Renal cortex interstitium (tissue), 11 donors: ENCODE measurements at regions not wholly inside any gene's neighbourhood (a gene's known extent, or its start where the extent isn't known, plus 50 kb on each side); places are given as distances from the start of the nearest gene placed in this dataset.

ENCODE experiments used
- DNase-seq, 11 donors: peaks; one replicate each; pipeline ENCODE4 v3.0.0-alpha.2; 2013; ENCODE audit warnings: low read depth in 9 of 11, low spot score in 4 of 11; ENCODE audit errors: extremely low read depth in 1 of 11

GRCh38 chr18:28793901-28794300 lies 617.0 kb upstream of the CDH2 start:
- no peak for DNase-seq

DNA sequence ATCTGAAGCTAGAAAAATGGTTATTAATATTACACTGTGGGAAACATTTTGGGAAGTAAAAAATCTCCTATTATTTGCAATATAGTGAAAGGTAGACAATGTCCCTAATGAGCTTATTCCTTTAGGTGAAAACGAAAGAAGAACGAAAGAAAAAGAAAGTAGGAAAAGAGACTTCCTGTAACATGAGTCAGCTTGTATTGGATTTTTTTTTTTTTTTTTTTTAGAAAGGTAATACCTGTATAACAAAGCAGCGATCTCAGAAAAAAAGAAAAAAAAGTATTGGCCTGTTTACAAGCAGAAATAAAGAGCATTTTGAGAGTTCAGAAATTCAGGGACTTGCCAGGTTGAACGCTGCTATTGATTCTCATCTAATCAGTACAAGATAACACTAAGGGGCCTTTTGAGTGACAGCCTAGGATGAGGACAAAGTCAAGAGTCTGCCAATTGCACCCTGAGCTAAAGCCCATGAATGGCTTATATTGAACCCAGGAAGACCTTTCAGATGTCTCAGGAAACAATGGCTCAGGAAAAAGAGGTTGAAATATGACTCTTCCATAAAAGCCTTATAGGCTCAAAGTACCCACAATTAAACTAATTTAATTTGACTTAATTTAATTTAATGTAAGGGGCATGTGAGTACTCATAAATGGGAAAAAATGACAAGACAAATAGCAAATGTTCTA lies 615.6 kb upstream of the CDH2 start:
- no peak for DNase-seq

DNA sequence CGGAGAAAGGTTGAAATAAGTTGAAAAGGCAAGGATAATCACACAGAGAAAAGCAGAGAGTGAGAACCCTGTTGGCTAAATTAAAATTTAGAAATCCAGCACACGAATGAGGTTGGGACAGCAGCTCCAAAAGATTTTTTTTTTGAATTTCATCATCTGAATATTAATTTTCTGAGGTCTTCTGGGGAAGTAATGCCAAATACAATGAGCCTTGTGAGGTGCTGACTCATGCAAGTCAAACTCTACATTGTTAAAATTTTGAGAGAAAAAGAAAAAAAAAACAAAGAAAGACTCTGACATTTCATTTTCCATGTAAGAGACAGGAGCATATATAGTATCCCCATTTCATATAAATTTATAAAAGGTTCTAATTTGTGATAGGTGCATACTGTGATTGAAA lies 614.2 kb upstream of the CDH2 start:
- no peak for DNase-seq

- DNase-seq, result no peak
Measured at GRCh38 chr18:28789502-28789901, 612.6 kb upstream of the CDH2 start.

GRCh38 chr18:28786926-28787325 lies 610.0 kb upstream of the CDH2 start:
- DNase-seq, result no peak

GRCh38 chr18:28781616-28782362 lies 604.9 kb upstream of the CDH2 start:
- no peak for DNase-seq

- no peak for DNase-seq
Measured at GRCh38 chr18:28778706-28779105, 601.8 kb upstream of the CDH2 start.

GRCh38 chr18:28777756-28778155 lies 600.8 kb upstream of the CDH2 start:
- DNase-seq, result no peak

DNA sequence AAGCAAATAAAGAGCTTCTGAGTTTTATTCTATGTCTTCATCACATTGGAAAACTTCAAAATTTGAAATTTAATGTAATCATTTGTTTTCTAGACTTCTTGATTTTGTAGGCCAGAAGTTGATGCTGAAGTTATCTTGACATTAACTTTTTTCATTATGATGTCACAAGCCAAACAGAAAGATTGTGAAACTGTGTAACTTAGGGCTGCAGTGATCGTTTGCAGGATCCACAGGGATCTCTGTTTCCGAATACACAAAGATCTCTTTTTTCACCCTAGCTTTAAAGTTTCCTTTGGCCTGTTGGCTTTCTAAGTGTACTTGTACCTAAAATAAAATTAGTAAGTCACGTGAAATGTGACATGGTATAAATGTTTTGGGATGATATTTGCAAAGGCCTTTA lies 594.9 kb upstream of the CDH2 start:
- DNase-seq, result no peak

- no peak for DNase-seq
Measured at GRCh38 chr18:28768791-28769768, 592.1 kb upstream of the CDH2 start.

- DNase-seq, result no peak
Measured at GRCh38 chr18:28767727-28768211, 590.8 kb upstream of the CDH2 start.

GRCh38 chr18:28767201-28767600 lies 590.3 kb upstream of the CDH2 start:
- no peak for DNase-seq

DNA sequence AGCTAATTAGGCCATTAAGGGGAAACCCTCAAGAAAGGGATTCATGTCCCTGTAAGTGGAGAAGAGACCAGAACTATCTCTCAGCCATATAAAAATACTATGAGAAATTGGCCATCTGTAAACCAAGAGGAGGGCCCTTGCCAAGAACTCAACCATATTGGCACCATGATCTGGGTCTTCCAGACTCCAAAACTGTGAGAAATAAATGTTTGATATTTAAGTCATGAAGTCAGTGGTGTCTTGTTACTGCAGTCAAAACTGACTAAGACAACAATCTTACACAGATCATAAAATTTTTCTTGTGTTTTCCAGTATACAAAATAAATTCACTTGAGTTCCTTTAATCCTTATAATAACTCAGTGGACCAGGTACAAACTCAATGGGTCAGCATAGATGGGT lies 589.8 kb upstream of the CDH2 start:
- DNase-seq, result no peak

GRCh38 chr18:28766027-28766426 lies 589.1 kb upstream of the CDH2 start:
- DNase-seq, result no peak

DNA sequence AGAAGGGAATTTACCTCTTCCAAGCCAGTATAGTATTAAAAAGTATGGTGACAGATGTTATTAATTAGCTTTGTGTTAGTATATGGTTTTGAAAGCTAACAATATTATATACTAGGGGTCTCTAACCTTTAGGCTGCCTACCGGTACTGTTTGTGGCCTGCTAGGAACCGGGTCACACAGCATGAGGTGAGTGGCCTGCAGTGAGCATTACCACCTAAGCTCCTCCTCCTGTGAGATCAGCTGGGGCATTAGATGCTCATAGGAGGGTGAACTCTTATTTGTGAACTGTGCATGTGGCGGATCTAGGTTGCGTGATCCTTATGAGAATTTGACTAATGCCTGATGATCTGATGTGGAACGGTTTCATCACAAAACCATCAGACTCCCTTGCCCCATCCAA lies 583.4 kb upstream of the CDH2 start:
- no peak for DNase-seq

- no peak for DNase-seq
Measured at GRCh38 chr18:28757466-28758008, 580.6 kb upstream of the CDH2 start.

DNA sequence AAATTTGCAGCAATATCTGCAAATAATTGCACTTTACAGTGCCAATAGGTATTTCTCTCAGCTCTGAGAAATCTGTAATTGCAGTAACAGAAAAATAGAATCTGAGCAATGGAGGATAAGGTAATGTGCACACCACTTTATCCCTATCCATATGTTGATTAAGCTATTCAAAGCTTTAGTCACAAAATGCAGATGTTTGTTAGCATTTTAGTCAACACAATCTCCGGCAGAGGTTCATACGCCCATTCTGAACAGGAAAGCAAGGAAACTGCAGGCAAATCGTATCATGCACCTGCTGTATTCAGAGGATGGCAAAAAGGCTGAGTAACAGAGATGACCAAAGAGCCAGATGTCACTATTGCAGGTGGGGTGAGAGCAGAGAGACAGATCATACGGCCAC lies 566.2 kb upstream of the CDH2 start:
- DNase-seq, result no peak

DNA sequence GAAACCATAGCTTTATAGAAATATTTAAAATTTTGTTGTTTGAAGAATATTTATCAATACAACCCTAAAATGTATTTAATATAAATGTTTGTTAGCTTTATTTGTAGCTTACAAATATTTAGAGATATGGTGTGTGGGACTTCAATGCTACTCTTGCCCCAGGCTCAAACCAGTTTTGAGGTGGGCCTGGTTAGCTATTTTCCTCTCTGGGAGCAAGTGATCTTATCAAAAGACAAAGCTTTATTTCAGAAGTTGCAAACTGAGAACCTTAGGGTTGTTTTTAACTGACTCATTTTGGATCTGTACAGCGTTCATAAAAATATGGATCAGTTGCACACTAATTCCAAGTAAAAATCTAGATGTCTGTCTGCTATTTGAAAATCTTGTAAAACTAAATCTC lies 563.6 kb upstream of the CDH2 start:
- no peak for DNase-seq

- no peak for DNase-seq
Measured at GRCh38 chr18:28736951-28737350, 560.0 kb upstream of the CDH2 start.
